Subcutaneous abdominal adipose tissue (tissue), 5 donors: ENCODE measurements at regions not wholly inside any gene's neighbourhood (a gene's known extent, or its start where the extent isn't known, plus 50 kb on each side); places are given as distances from the start of the nearest gene placed in this dataset.

Source experiments
- H3K27ac ChIP-seq: one replicate; pipeline ENCODE4 v1.7.0; 2013; ENCODE audit warnings: low read depth, mild to moderate bottlenecking, inconsistent platforms, low read length, moderate library complexity
- H3K27me3 ChIP-seq, 5 donors: one replicate each; pipeline ENCODE4 v1.7.0; 2013; ENCODE audit warnings: low read length in 5 of 5, inconsistent platforms in 1 of 5; ENCODE audit not compliant: control insufficient read depth in 5 of 5, insufficient read depth in 4 of 5
- H3K36me3 ChIP-seq, 5 donors: one replicate each; pipeline ENCODE4 v1.7.0; 2013; ENCODE audit warnings: low read length in 5 of 5; ENCODE audit not compliant: control insufficient read depth in 5 of 5, insufficient read depth in 5 of 5
- H3K4me1 ChIP-seq, 5 donors: one replicate each; pipeline ENCODE4 v1.7.0; 2013; ENCODE audit warnings: low read length in 5 of 5, mild to moderate bottlenecking in 3 of 5, moderate library complexity in 1 of 5; ENCODE audit not compliant: control insufficient read depth in 5 of 5, insufficient read depth in 5 of 5
- H3K4me3 ChIP-seq, 5 donors: one replicate each; pipeline ENCODE4 v1.7.0; 2013; ENCODE audit warnings: low read length in 5 of 5, low read depth in 1 of 5
- H3K9ac ChIP-seq, 5 donors: one replicate each; pipeline ENCODE4 v1.7.0; 2013; ENCODE audit warnings: low read length in 5 of 5, mild to moderate bottlenecking in 4 of 5, moderate library complexity in 3 of 5
- H3K9me3 ChIP-seq, 5 donors: one replicate each; pipeline ENCODE4 v1.7.0; 2013; ENCODE audit warnings: low read length in 5 of 5; ENCODE audit not compliant: control insufficient read depth in 5 of 5
- donor health status: healthy.
- donor health status: healthy.
- donor health status: healthy.
- donor health status: healthy.
- donor health status: healthy.

DNA sequence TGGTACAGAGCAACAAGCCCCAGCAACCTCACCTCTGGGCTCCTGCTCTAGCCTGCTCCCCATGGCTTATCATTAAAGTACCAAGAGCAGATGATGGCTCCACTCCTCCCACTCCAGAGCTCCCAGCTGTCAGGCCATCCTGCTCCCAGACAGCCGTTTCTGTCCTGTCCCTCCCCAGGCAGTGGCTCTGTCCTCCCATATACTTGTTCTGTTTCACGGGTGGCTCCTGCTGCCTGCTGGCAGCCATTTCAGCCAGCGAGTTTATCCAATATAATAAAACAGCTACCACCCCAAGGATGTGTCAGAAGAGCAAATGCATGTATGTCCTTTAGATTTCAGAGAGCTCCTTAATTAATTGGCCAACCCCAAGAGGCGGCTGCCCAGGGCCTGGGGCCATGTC lies 79.4 kb upstream of the VSTM2B start:
- Histone ChIP-seq H3K4me1 (no peaks in the 10 kb centered on the region), H3K36me3 (no peaks in the 10 kb centered on the region), H3K27me3 (peaks cover 0 to 7% (median 4%) of the 10 kb centered on the region in 5 donors), H3K9me3 (peaks cover 0 to 10% (median 9%) of the 10 kb centered on the region in 5 donors), H3K27ac (no peak overlapping the region), H3K9ac (no peak overlapping the region), H3K4me3 (no peak overlapping the region)

DNA sequence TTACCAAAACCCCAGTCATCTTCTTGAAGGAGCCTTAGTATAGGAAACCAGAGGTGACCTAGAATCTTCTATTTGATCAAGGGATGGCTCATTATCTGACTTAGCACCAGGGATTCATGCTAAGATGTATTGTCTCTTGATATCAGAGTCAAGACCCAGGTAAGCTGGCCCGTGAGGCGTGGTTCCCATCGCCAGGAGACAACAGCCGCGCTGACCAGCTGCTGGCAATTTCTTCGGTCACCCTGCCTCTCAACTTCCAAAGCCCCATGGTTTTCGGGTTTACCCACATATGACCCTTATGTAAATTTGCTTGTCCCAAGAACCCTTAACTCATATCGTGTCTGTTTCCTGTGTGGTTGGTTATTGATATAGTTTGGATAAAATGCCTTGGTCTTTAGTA lies 77.7 kb upstream of the VSTM2B start:
- Histone ChIP-seq H3K9ac (no peak overlapping the region), H3K4me1 (no peaks in the 10 kb centered on the region), H3K36me3 (no peaks in the 10 kb centered on the region), H3K9me3 (peaks cover 0 to 5% (median 2%) of the 10 kb centered on the region in 5 donors), H3K4me3 (no peak overlapping the region), H3K27me3 (peaks cover 0 to 6% (median 4%) of the 10 kb centered on the region in 5 donors), H3K27ac (no peak overlapping the region)

DNA sequence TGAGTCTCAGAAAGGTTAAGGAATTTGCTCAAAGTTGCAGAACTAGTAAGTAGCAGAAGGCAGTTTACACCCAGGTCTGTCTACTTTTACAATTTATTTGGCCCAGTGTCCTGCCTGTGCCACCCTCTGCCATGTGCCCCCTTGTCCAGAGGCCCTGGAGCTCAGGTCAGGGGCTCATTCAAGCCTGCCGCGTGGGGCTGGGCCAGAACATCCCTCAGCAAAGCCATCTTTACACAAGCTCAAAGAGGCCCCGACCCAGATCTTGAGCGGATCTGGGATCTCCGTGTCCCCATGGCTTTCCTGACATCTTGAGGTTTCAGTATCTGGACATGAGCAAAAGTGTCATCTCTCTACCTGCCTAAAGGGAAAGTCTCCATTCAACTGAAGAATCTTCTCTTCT lies 76.4 kb upstream of the VSTM2B start:
- H3K9me3 ChIP-seq, result peaks cover 0 to 5% (median 2%) of the 10 kb centered on the region in 5 donors
- no peak overlapping the region for H3K4me3 ChIP-seq
- H3K36me3 ChIP-seq, result no peaks in the 10 kb centered on the region
- H3K9ac ChIP-seq, result no peak overlapping the region
- no peak overlapping the region for H3K27ac ChIP-seq
- H3K4me1 ChIP-seq, result no peaks in the 10 kb centered on the region
- peaks cover 0 to 6% (median 4%) of the 10 kb centered on the region in 5 donors for H3K27me3 ChIP-seq

DNA sequence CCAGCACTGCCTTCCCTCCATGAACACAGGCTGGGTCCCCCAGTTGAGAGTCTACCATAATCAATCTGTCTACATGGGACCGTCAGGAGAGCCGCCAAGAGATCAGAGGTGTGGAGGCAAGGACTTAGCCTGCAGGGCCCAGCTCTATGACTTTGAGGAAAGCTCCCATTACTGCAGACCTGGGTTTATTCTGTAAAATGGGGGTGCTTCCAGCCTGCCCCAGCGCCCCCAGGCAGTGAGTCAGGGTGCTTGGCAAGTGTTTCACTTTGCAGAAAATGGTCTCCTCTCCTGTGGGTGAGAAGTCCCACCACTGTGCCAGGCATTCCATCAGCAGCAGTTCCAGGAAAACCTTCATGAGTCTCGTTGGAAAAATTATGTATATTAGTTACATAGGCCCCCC lies 75.5 kb upstream of the VSTM2B start:
- no peaks in the 10 kb centered on the region for H3K36me3 ChIP-seq
- H3K27ac ChIP-seq, result no peak overlapping the region
- no peak overlapping the region for H3K9ac ChIP-seq
- no peak overlapping the region for H3K4me3 ChIP-seq
- H3K9me3 ChIP-seq, result peaks cover 0 to 7% (median 0%) of the 10 kb centered on the region in 5 donors
- no peaks in the 10 kb centered on the region for H3K4me1 ChIP-seq
- peaks cover under 1 to 6% (median 4%) of the 10 kb centered on the region in 5 donors for H3K27me3 ChIP-seq

DNA sequence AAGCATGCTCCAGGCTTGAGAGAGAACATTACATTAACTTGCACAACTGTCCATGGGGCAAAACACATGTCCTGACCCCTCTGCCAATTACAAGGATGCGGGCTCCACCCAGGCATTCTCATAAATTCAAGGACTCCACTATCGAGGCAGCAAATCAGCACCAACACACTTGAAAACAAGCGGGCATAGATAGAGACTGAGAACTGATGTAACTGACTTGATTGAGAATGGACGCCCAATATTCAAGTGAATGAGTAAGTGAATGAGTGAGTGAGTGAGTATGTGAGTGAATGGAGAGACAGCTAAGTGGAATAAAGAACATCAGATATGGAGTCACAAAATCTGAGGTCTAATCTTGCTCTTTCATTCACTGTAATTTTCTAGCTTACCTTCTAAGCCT lies 75.0 kb upstream of the VSTM2B start:
- no peaks in the 10 kb centered on the region for H3K4me1 ChIP-seq
- H3K9ac ChIP-seq, result no peak overlapping the region
- H3K36me3 ChIP-seq, result no peaks in the 10 kb centered on the region
- no peak overlapping the region for H3K4me3 ChIP-seq
- peaks cover 0 to 9% (median 0%) of the 10 kb centered on the region in 5 donors for H3K9me3 ChIP-seq
- H3K27ac ChIP-seq, result no peak overlapping the region
- H3K27me3 ChIP-seq, result peaks cover 0 to 7% (median 4%) of the 10 kb centered on the region in 5 donors

DNA sequence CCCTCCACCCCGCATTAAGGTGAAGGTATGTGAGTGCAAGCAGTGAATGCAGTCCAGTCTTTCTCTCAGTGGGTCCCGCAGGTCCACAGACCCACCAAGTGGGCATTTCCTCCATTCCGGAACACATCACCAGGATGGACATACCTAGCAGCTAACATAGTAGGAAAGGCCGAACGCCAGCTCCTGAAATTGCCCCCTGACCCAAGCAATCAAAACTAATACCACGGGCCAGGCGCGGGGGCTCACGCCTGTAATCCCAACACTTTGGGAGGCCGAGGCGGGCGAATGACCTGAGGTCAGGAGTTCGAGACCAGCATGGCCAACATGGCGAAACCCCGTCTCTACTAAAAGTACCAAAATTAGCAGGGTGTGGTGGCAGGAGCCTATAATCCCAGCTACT lies 71.7 kb upstream of the VSTM2B start:
- no peak overlapping the region for H3K9ac ChIP-seq
- H3K4me3 ChIP-seq, result no peak overlapping the region
- H3K27ac ChIP-seq, result no peak overlapping the region
- H3K27me3 ChIP-seq, result peaks cover 0 to 3% (median 0%) of the 10 kb centered on the region in 5 donors
- peaks cover 2 to 23% (median 18%) of the 10 kb centered on the region in 5 donors for H3K9me3 ChIP-seq
- no peaks in the 10 kb centered on the region for H3K36me3 ChIP-seq
- no peaks in the 10 kb centered on the region for H3K4me1 ChIP-seq

DNA sequence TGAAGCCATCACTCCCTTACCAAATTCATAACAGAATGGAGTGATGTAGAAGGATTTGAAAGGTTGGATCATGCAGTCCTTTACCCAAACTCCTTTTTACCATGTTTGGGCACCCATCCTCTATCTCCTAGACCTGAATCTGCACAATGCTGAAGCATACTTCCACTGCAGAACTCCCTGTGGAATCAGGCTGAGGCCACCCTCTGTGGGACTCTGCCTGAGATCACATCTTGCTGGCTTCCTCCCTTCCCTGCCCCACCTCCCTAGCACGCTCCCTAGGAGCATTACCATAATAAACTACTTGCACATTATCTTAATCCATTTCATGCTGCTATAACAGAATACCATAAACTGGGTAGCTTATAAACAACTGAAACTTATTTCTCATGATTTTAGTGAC lies 68.4 kb upstream of the VSTM2B start:
- Histone ChIP-seq H3K9me3 (peaks cover 2 to 20% (median 18%) of the 10 kb centered on the region in 5 donors), H3K27ac (no peak overlapping the region), H3K27me3 (peaks cover 0 to 3% (median 0%) of the 10 kb centered on the region in 5 donors), H3K4me3 (no peak overlapping the region), H3K9ac (no peak overlapping the region), H3K4me1 (no peaks in the 10 kb centered on the region), H3K36me3 (no peaks in the 10 kb centered on the region)

DNA sequence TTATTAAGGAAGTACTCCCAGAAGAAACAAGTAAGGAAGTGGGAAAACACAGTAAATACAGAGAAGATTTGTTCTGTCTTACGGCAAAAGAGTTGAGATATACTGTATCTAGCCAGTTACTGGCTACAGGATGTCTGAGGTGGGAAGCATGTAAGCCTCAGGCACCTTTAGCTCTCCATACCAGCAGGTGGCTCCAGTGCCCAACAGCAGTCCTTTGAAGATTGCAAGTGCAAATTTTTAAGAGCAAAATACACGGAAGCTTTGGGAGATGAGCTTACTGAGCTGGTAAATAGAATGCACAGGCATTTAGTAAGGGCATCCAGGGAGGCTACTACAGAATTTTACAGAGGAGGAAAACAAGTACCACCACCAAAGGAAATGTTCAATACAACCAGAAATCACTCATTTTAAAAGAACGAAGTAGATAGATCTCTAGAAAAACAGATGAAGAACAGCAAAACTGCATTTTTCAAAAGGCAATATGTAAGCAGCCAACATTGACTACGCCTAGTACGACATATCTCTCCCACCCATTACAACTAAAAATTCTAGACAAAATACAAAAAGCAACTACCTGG lies 57.9 kb upstream of the VSTM2B start:
- no peak overlapping the region for H3K4me3 ChIP-seq
- no peak overlapping the region for H3K9ac ChIP-seq
- H3K9me3 ChIP-seq, result peaks cover 0 to 8% (median 7%) of the 10 kb centered on the region in 5 donors
- H3K27ac ChIP-seq, result no peak overlapping the region
- H3K4me1 ChIP-seq, result no peaks in the 10 kb centered on the region
- no peaks in the 10 kb centered on the region for H3K27me3 ChIP-seq
- no peaks in the 10 kb centered on the region for H3K36me3 ChIP-seq

DNA sequence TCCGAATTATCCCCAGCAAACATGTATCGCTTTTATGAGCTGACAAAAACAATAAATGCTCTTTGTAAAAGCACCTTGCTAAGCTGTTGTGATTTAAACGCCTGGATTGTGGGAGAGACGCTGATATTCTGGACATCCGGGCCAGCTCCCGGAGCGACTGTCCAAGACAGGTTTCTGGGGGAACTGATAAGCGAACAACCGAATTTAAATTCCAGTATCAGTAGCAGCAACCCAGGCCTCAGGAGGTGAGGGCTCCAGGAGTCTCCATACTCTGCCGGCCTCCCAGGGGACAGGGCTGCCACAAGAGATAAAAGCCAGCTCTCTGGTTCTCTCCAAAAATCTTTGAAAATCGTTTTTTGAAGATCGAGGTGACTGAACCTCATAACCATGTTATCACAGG lies 50.3 kb upstream of the VSTM2B start:
- no peaks in the 10 kb centered on the region for H3K4me1 ChIP-seq
- H3K9ac ChIP-seq, result no peak overlapping the region
- no peak overlapping the region for H3K4me3 ChIP-seq
- peaks cover 0 to 15% (median 13%) of the 10 kb centered on the region in 5 donors for H3K27me3 ChIP-seq
- no peaks in the 10 kb centered on the region for H3K36me3 ChIP-seq
- peaks cover 0 to 9% (median 6%) of the 10 kb centered on the region in 5 donors for H3K9me3 ChIP-seq
- no peak overlapping the region for H3K27ac ChIP-seq
